D721Med (cell line): ENCODE measurements at regions not wholly inside any gene's neighbourhood (a gene's known extent, or its start where the extent isn't known, plus 50 kb on each side); places are given as distances from the start of the nearest gene placed in this dataset.
A peak's percentile ranks its signal among the peaks of the same experiment; 100 is the strongest.

Source experiments
- DNase-seq: peaks from one replicate; pipeline ENCODE4 v3.0.0; 2011; ENCODE audit warnings: low spot score; ENCODE audit not compliant: insufficient read length
- FAIRE-seq: peaks from 2 replicates; lab custom pipeline; 2011; peaks lifted over from hg19 to GRCh38; lab: Jason Lieb, UNC
- CTCF ChIP-seq: IDR thresholded peaks from 2 replicates; pipeline ENCODE4 v1.5.1; 2012; ENCODE audit warnings: mild to moderate bottlenecking, control low read depth; ENCODE audit not compliant: insufficient read depth; ENCODE audit errors: missing control alignments

- TF ChIP-seq CTCF = peak; percentile 97
- DNase-seq (peak; percentile 49), FAIRE-seq (peak; percentile 44)
Measured at GRCh38 chr6:110039364-110039980, 61.4 kb downstream of the GPR6 start.

GRCh38 chr6:110039981-110040383 lies 61.9 kb downstream of the GPR6 start:
- TF ChIP-seq CTCF = peak; percentile 40
- no peak for FAIRE-seq
- DNase-seq = no peak

- TF ChIP-seq CTCF = no peak
- DNase-seq (no peak), FAIRE-seq (no peak)
Measured at GRCh38 chr6:110040716-110041115, 62.6 kb downstream of the GPR6 start.

GRCh38 chr6:110041126-110041525 lies 63.0 kb downstream of the GPR6 start:
- FAIRE-seq = no peak
- no peak for DNase-seq
- TF ChIP-seq CTCF = no peak

- no peak for DNase-seq
- TF ChIP-seq CTCF = no peak
- no peak for FAIRE-seq
Measured at GRCh38 chr6:110041830-110042229, 63.7 kb downstream of the GPR6 start.

- DNase-seq (no peak), FAIRE-seq (no peak)
- TF ChIP-seq CTCF = no peak
Measured at GRCh38 chr6:110042670-110043296, 64.7 kb downstream of the GPR6 start.

- DNase-seq (no peak), FAIRE-seq (no peak)
- no peak for TF ChIP-seq CTCF
Measured at GRCh38 chr6:110043366-110043994, 65.4 kb downstream of the GPR6 start.
